SKM-1 (cell line): ENCODE measurements at regions not wholly inside any gene's neighbourhood (a gene's known extent, or its start where the extent isn't known, plus 50 kb on each side); places are given as distances from the start of the nearest gene placed in this dataset.

ENCODE experiments used
- DNase-seq: peaks from one replicate; lab custom pipeline; 2025; ENCODE audit not compliant: unreplicated experiment; lab: John Stamatoyannopoulos, UW

GRCh38 chr4:24637173-24637572 is 52.8 kb upstream of the DHX15 start:
- no peak for DNase-seq

- no peak for DNase-seq
Measured at GRCh38 chr4:24638396-24638875, 54.1 kb upstream of the DHX15 start.

GRCh38 chr4:24639714-24640113 is 55.4 kb upstream of the DHX15 start:
- DNase-seq, result no peak

- DNase-seq, result no peak
Measured at GRCh38 chr4:24640366-24640765, 56.0 kb upstream of the DHX15 start.

GRCh38 chr4:24642981-24643547 is 58.7 kb upstream of the DHX15 start:
- DNase-seq, result no peak

- DNase-seq, result no peak
Measured at GRCh38 chr4:24643774-24644520, 59.6 kb upstream of the DHX15 start.

- no peak for DNase-seq
Measured at GRCh38 chr4:24644983-24645764, 60.8 kb upstream of the DHX15 start.

- DNase-seq, result no peak
Measured at GRCh38 chr4:24645765-24646550, 61.6 kb upstream of the DHX15 start.

- DNase-seq, result no peak
Measured at GRCh38 chr4:24646798-24647460, 62.6 kb upstream of the DHX15 start.

- no peak for DNase-seq
Measured at GRCh38 chr4:24650849-24651640, 66.7 kb upstream of the DHX15 start.

- no peak for DNase-seq
Measured at GRCh38 chr4:24655326-24655725, 71.0 kb upstream of the DHX15 start.

- no peak for DNase-seq
Measured at GRCh38 chr4:24655971-24656370, 71.6 kb upstream of the DHX15 start.

GRCh38 chr4:24656906-24657305 is 72.6 kb upstream of the DHX15 start:
- no peak for DNase-seq

GRCh38 chr4:24657768-24658617 is 73.6 kb upstream of the DHX15 start:
- DNase-seq, result no peak

- DNase-seq, result no peak
Measured at GRCh38 chr4:24659241-24659961, 75.0 kb upstream of the DHX15 start.

GRCh38 chr4:24662056-24662455 is 77.7 kb upstream of the DHX15 start:
- DNase-seq, result no peak

- DNase-seq, result no peak
Measured at GRCh38 chr4:24662542-24662941, 78.2 kb upstream of the DHX15 start.

- no peak for DNase-seq
Measured at GRCh38 chr4:24664956-24665355, 80.6 kb upstream of the DHX15 start.
